ENCODE measurements at regions not wholly inside any gene's neighbourhood (a gene's known extent, or its start where the extent isn't known, plus 50 kb on each side); places are given as distances from the start of the nearest gene placed in this dataset.
"Not testable (repeated sequence)": the region's sequence is repeated elsewhere in the genome, so short reads cannot be mapped to it uniquely, and the experiment has no call there.

- no peak for DNase-seq (ENCODE audit: low spot score)
Measured at GRCh38 chr4:129682586-129682985, 586.6 kb downstream of the C4orf33 start.

DNA sequence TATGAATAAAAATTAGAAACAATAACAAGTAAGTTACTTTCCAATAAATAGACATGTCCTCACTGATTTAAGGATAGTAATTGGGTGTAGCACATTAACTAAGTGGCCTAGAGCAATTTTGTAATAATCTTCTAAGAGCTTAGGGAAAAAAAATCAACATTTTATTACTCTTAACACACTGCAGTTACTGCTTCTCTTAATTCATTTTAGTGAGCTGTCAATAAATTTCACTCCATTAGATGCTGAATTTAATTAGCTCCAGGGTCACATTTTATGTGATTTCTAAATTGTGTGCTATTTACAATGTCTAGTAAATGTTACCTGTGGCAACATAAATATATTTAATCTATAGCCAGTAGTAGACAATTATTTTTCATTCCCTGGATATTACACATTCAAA, 612.0 kb downstream of the C4orf33 start:
- no peak for DNase-seq (ENCODE audit: low spot score)

GRCh38 chr4:129708784-129709183, 612.8 kb downstream of the C4orf33 start:
- no peak for DNase-seq (ENCODE audit: low spot score)

- DNase-seq (ENCODE audit: low spot score), result no peak
Measured at GRCh38 chr4:129738175-129738574, 642.2 kb downstream of the C4orf33 start.

- DNase-seq (ENCODE audit: low spot score), result peak; percentile 15
Measured at GRCh38 chr4:129747756-129748155, 651.8 kb downstream of the C4orf33 start.

GRCh38 chr4:129748991-129749390, 653.0 kb downstream of the C4orf33 start:
- no peak for DNase-seq (ENCODE audit: low spot score)

DNA sequence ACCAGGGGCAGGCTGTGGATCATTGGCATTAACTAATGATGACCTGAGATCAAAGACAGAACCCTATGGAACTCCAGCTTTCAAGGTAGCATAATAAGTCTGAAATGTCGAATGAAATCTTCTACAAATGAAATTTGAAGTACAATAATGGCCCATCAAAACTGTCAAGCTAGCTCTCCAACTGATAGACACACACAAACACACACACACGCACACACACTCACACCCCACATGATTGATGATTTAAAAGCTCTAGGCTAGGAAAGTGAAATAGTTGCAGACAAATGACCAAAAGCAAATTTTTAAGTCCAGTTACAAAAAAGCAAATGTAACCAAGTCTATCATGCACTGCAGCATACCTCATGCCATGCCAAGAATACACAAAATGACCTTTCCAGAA, 655.7 kb downstream of the C4orf33 start:
- no peak for DNase-seq (ENCODE audit: low spot score)

DNA sequence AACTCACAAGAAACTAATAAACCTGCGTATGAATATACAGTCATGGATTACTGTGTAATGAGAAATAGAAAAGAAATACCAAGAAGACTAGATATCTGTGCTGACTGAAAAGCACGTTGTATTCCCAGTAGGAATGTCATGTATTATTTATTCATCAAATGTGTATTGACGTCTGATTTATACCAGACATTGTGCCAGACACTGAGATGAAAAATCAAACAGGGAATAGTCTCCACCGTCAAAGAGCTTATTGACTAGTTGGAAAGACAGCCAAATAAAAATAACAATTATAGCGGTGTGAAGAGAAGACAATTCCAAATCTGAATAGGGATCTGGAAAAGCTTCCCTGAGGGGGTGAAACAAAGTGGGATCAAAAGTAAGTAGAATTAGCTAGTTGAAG, 687.6 kb downstream of the C4orf33 start:
- no peak for DNase-seq (ENCODE audit: low spot score)

- no peak for DNase-seq (ENCODE audit: low spot score)
Measured at GRCh38 chr4:129788486-129788885, 692.5 kb downstream of the C4orf33 start.

- no peak for DNase-seq (ENCODE audit: low spot score)
Measured at GRCh38 chr4:129804461-129804981, 708.6 kb downstream of the C4orf33 start.

- no peak for DNase-seq (ENCODE audit: low spot score)
Measured at GRCh38 chr4:129806986-129807385, 711.0 kb downstream of the C4orf33 start.

- no peak for DNase-seq (ENCODE audit: low spot score)
Measured at GRCh38 chr4:129808242-129808641, 712.3 kb downstream of the C4orf33 start.

- no peak for DNase-seq (ENCODE audit: low spot score)
Measured at GRCh38 chr4:129821073-129821472, 725.1 kb downstream of the C4orf33 start.

DNA sequence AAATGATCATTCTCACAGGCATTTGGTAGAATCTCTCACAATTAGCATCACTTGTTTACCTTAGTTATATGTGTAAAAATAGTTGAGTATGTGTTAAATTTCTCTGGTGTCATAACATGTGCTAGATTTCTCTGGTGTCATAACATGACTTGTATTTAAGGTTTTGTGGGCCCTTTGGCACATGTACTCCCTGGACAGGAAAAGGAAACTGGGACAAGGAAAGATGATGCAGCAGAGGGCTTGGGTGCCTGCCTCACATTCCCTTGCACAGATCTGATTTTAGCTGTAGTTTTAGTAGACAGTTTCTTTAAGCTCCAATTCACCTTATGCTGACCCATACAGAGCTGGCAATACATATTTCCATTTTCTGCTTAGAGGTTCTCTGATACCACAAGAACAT, 726.0 kb downstream of the C4orf33 start:
- DNase-seq (ENCODE audit: low spot score), result no peak

DNA sequence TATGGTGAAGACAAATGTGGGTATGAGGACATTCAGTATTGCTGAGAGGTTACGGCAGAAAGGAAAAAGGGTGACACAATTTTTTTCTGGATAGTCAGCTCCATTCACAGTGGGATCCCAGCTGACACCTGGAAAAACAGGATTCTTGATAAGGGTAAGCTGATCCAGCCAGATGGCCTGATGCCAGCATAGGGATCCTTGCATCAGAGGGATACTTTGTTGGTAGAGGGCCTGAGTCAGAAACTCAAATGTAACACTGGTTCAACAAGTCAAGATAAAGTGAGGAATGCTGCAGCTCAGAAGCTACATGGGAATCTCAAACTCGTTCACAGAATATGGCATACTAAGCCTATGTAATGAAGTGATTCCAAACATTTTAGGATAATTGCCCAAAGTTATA, 726.7 kb downstream of the C4orf33 start:
- DNase-seq (ENCODE audit: low spot score), result peak; percentile 17

DNA sequence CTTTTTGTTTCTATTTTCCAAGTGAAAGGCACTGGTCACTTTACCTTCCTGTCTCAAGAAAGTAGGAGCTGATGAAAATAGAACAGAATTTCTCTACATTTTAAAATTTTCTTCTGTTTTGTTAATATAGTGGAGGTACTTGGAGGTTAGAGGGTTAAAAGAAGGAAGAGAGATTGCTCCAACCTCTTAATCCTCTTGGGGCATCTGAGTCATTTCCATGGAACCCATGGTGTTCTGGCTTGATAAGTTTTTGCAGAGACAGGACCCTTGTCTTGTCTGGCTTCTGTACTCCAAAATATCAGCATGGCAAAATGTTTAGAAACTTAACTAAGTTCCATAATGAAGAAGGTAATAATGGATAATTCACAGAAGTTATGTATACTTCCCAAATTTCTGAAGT, 727.2 kb downstream of the C4orf33 start:
- DNase-seq (ENCODE audit: low spot score), result no peak

DNA sequence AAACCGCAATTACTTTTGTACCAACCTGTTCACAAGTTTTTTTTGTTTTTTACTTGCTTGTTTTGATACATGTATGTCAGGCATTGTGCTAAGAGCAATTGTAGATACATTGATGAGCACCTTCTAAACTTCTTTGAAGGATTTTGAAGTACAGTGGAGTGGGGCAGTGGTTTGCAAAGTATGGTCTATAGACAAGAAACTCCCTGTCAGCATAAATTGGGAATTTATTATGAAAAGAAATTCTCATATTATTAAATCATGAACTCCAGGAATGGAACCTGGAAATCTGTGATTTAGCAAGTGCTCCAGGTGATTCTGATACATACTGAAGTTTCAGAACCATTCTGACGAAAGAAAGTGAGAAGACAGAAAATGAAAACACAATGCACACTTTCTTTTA, 733.4 kb downstream of the C4orf33 start:
- no peak for DNase-seq (ENCODE audit: low spot score)

- DNase-seq (ENCODE audit: low spot score), result no peak
Measured at GRCh38 chr4:129839687-129840086, 743.7 kb downstream of the C4orf33 start.

- no peak for DNase-seq (ENCODE audit: low spot score)
Measured at GRCh38 chr4:129842096-129842495, 746.1 kb downstream of the C4orf33 start.

GRCh38 chr4:129852434-129852833, 756.5 kb downstream of the C4orf33 start:
- DNase-seq (ENCODE audit: low spot score), result no peak

DNA sequence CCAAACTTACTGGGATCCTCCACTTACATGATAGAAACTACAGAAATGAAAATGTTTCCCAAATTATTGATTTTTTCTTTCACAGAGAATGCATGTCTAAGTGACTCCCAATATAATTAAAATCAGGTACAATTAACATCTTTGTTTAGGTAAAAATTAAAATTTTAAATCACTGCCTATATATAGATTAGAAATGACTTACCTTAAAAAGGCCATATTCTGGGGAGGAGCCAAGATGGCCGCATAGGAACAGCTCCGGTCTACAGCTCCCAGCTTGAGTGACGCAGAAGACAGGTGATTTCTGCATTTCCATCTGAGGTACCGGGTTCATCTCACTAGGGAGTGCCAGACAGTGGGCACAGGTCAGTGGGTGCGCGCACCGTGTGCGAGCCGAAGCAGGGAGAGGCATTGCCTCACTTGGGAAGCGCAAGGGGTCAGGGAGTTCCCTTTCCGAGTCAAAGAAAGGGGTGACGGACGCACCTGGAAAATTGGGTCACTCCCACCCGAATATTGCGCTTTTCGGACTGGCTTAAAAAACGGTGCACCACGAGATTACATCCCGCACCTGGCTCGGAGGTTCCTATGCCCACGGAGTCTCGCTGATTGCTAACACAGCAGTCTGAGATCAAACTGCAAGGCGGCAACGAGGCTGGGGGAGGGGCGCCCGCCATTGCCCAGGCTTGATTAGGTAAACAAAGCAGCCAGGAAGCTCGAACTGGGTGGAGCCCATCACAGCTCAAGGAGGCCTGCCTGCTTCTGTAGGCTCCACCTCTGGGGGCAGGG, 757.9 kb downstream of the C4orf33 start:
- DNase-seq (ENCODE audit: low spot score), result not testable (repeated sequence)

DNA sequence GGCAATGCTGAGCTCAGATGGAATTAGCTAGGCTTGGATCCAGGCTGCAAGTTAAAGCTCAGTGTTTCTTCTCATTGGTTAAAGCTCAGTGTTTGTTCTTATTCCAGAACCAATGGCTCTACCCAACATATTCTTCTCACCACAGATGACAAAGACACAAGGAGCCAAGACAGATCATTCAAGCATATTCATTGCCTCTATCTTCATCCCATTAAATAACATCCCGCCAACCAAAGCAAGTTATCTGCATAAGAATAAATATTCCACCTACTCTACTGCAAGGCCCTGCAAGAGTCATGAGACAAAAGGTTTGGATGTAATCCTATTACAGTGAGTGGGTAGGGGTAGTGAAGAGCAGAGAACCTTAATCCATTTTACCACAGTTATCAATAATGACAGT, 766.5 kb downstream of the C4orf33 start:
- no peak for DNase-seq (ENCODE audit: low spot score)

DNA sequence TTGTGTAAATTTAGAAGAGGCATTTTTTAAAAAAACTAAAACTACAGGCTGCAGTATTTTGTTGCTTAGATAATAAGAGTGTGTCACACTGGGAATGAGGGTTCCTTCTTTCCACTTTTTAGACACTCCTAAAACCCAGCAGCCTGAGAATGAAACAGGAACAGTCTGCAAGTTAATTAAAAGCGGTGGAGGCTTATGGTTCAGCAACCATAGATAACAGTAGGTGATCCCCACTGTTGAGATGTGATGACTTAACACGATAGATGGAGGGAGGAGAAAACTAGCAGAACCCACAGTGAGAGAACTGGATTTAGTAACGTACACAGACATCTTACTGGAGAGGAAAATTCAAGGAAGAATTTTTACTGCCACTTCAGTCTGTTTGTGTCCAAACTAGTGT, 767.3 kb downstream of the C4orf33 start:
- no peak for DNase-seq (ENCODE audit: low spot score)

DNA sequence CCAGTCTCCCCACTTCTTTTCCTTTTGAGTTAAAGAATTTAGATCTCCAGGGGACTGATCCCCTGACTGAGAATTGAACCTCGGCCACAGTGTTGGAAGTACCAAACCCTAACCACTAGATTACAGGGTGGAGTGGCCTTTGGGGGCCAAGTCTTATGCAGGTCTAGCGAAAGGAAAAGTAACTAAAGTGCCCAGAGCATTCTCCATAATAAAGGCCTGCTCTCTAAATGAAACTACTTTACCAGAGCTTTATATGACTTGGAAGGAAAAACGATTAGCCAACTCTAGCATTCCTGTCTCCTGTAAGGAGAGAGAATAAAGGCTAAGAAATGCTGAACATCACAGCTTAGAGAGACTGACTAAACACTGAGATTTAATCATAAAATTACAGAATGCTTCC, 788.0 kb downstream of the C4orf33 start:
- no peak for DNase-seq (ENCODE audit: low spot score)

Measured in iPS-NIHi11 (cell line).